ENCODE measurements at regions not wholly inside any gene's neighbourhood (a gene's known extent, or its start where the extent isn't known, plus 50 kb on each side); places are given as distances from the start of the nearest gene placed in this dataset.

DNA sequence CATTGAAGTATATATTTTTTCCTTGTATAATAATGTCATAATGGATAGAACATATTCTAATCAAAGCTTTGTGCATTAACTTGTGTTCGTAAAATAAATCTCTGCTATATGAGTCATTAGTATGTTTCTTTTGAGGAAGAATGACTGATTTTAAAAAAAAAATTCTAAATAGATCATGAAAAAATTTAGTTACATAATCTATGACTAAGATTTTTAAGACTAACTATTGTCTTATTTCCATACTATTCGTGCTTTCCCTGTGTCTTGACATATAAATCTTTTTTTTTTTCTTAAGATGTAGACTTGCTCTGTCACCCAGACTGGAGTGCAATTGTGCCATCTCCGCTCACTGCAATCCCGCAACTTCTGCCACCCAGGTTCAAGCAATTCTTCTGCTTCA, 226.1 kb downstream of the DSEL start:
- no peak for DNase-seq
- H3K4me3 ChIP-seq (ENCODE audit: insufficient read depth, low read depth, low read length), result no peak overlapping the region
- no peaks in the 10 kb centered on the region for H3K27me3 ChIP-seq (ENCODE audit: control insufficient read depth, insufficient read depth, low read length)
- H3K36me3 ChIP-seq (replicated peaks; ENCODE audit: control insufficient read depth, insufficient read depth, low read length), result no peaks in the 10 kb centered on the region

DNA sequence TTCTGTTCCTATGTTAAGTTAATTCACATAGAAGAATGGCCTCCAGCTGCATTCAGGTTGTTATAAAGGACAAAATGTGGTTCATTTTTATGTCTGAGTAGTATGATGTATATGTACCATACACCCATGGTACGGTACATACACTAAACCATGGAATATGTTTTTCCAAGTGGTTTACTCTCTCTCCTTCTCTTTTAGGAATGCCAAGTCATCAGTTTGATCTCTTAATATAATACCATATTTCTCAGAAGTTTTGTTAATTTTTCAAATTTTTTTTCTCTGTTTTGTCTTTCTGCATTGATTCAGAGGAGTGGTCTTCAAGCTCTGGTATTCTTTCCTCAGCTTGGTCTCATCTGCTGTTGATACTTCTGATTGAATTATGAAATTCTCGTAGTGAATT, 230.9 kb downstream of the DSEL start:
- DNase-seq, result no peak
- no peak overlapping the region for H3K4me3 ChIP-seq (ENCODE audit: insufficient read depth, low read depth, low read length)
- no peaks in the 10 kb centered on the region for H3K27me3 ChIP-seq (ENCODE audit: control insufficient read depth, insufficient read depth, low read length)
- H3K36me3 ChIP-seq (replicated peaks; ENCODE audit: control insufficient read depth, insufficient read depth, low read length), result no peaks in the 10 kb centered on the region

DNA sequence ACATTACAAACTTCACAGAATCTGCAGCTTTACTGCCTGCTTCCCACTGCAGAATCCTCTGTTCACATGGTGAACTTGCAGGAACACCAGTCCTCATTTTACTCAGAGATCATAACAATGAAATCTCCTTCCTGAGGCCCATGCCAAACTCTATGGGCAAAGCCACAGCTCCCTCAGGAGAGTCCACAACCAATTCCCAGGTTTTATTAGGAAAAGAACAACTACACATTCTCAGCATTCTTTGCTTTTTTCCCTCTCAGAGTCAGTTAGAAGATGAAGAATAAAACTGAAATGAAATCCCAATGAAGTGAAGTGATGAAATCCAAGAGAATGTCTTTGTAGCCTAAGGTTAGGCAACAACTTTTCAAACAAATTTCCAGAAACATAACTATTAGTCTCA, 233.7 kb downstream of the DSEL start:
- Histone ChIP-seq H3K4me3 (ENCODE audit: insufficient read depth, low read depth, low read length) (no peak overlapping the region), H3K36me3 (replicated peaks; ENCODE audit: control insufficient read depth, insufficient read depth, low read length) (no peaks in the 10 kb centered on the region), H3K27me3 (ENCODE audit: control insufficient read depth, insufficient read depth, low read length) (no peaks in the 10 kb centered on the region)
- peak; percentile 5 for DNase-seq

DNA sequence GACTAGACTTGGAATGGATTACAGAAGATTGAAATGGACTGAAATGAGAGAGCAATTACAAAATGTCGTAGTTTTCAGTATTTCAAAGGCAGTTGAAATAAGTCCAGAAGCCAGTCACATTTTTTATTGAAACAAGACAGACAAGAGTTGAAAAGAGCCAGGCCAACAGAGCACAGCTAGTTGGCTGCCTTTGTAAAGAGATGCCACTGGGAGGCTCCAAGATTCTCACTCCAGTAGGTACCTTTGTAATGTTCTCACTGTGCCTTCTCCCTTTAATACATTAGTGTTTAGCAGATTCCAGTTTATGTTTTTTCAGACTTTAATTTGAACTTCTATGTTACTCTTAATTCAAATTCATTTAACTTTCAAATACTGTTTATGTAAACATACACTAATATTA, 234.8 kb downstream of the DSEL start:
- Histone ChIP-seq H3K36me3 (replicated peaks; ENCODE audit: control insufficient read depth, insufficient read depth, low read length) (no peaks in the 10 kb centered on the region), H3K27me3 (ENCODE audit: control insufficient read depth, insufficient read depth, low read length) (no peaks in the 10 kb centered on the region), H3K4me3 (ENCODE audit: insufficient read depth, low read depth, low read length) (no peak overlapping the region)
- DNase-seq, result no peak

GRCh38 chr18:67280486-67281242, 235.9 kb downstream of the DSEL start:
- Histone ChIP-seq H3K27me3 (ENCODE audit: control insufficient read depth, insufficient read depth, low read length) (no peaks in the 10 kb centered on the region), H3K4me3 (ENCODE audit: insufficient read depth, low read depth, low read length) (no peak overlapping the region), H3K36me3 (replicated peaks; ENCODE audit: control insufficient read depth, insufficient read depth, low read length) (no peaks in the 10 kb centered on the region)
- no peak for DNase-seq

- H3K36me3 ChIP-seq (replicated peaks; ENCODE audit: control insufficient read depth, insufficient read depth, low read length), result no peaks in the 10 kb centered on the region
- no peak for DNase-seq
- no peak overlapping the region for H3K4me3 ChIP-seq (ENCODE audit: insufficient read depth, low read depth, low read length)
- no peaks in the 10 kb centered on the region for H3K27me3 ChIP-seq (ENCODE audit: control insufficient read depth, insufficient read depth, low read length)
These were observed 236.5 kb downstream of the DSEL start for GRCh38 chr18:67279988-67280387.

- no peaks in the 10 kb centered on the region for H3K36me3 ChIP-seq (replicated peaks; ENCODE audit: control insufficient read depth, insufficient read depth, low read length)
- DNase-seq, result no peak
- H3K27me3 ChIP-seq (ENCODE audit: control insufficient read depth, insufficient read depth, low read length), result no peaks in the 10 kb centered on the region
- H3K4me3 ChIP-seq (ENCODE audit: insufficient read depth, low read depth, low read length), result no peak overlapping the region
These were observed 237.5 kb downstream of the DSEL start for GRCh38 chr18:67278984-67279383.

DNA sequence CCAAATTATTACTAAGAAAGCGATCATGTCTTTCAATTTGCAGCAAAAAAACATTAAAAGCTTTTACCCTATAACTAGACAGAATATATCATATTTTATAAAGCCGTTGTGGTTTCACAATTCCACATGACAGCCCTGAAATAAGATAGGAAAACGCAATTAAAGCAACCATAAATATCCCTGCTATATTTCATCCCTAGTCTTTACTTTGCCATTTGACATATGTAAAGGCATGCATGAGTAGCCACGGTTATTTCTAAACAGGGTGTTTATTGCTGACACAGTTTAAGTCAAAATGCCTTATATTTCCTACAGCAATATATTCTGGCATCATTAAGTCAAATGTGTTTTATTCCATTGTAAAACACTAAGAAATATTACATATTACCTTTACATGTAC, 239.9 kb downstream of the DSEL start:
- Histone ChIP-seq H3K4me3 (ENCODE audit: insufficient read depth, low read depth, low read length) (no peak overlapping the region), H3K36me3 (replicated peaks; ENCODE audit: control insufficient read depth, insufficient read depth, low read length) (no peaks in the 10 kb centered on the region), H3K27me3 (ENCODE audit: control insufficient read depth, insufficient read depth, low read length) (no peaks in the 10 kb centered on the region)
- DNase-seq, result no peak

DNA sequence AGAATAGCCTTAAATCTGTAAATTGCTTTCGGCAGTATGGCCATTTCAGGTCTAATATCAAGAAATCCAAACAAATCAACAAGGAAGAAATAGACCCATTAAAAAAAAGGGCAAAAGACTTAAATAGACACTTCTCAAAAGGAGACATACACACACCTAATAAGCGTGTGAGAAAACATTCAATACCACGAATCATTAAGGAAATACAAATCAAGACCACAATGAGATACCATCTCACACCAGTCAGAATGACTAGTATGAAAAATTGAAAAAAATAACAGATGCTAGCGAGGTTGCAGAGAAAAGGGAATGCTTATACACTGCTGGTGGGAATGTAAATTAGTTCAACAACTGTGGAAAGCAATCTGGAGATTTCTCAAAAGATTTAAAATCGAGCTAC, 243.2 kb downstream of the DSEL start:
- DNase-seq, result no peak
- Histone ChIP-seq H3K27me3 (ENCODE audit: control insufficient read depth, insufficient read depth, low read length) (no peaks in the 10 kb centered on the region), H3K36me3 (replicated peaks; ENCODE audit: control insufficient read depth, insufficient read depth, low read length) (no peaks in the 10 kb centered on the region), H3K4me3 (ENCODE audit: insufficient read depth, low read depth, low read length) (no peak overlapping the region)

DNA sequence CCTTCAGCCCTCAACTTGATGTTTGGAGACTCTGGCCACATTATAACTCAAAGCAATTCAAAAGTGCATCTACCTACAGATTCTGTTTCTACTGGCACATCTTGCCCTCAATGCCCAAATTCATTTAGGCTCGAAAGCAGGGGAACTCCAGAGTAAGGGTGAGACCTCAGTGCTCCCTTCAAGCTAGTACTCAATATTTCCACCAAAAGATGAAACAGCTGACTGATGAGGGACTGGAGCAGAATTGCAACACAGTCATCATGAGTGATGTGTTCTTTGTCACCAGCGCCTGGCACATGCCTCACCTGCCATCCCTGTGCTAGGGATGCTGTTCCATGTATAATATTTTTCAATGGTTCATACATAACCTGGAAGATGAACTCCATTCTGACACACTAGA, 247.3 kb downstream of the DSEL start:
- no peaks in the 10 kb centered on the region for H3K36me3 ChIP-seq (replicated peaks; ENCODE audit: control insufficient read depth, insufficient read depth, low read length)
- no peak for DNase-seq
- H3K4me3 ChIP-seq (ENCODE audit: insufficient read depth, low read depth, low read length), result no peak overlapping the region
- H3K27me3 ChIP-seq (ENCODE audit: control insufficient read depth, insufficient read depth, low read length), result no peaks in the 10 kb centered on the region

GRCh38 chr18:67268530-67268929, 248.0 kb downstream of the DSEL start:
- no peaks in the 10 kb centered on the region for H3K36me3 ChIP-seq (replicated peaks; ENCODE audit: control insufficient read depth, insufficient read depth, low read length)
- H3K27me3 ChIP-seq (ENCODE audit: control insufficient read depth, insufficient read depth, low read length), result no peaks in the 10 kb centered on the region
- DNase-seq, result no peak
- H3K4me3 ChIP-seq (ENCODE audit: insufficient read depth, low read depth, low read length), result no peak overlapping the region

DNA sequence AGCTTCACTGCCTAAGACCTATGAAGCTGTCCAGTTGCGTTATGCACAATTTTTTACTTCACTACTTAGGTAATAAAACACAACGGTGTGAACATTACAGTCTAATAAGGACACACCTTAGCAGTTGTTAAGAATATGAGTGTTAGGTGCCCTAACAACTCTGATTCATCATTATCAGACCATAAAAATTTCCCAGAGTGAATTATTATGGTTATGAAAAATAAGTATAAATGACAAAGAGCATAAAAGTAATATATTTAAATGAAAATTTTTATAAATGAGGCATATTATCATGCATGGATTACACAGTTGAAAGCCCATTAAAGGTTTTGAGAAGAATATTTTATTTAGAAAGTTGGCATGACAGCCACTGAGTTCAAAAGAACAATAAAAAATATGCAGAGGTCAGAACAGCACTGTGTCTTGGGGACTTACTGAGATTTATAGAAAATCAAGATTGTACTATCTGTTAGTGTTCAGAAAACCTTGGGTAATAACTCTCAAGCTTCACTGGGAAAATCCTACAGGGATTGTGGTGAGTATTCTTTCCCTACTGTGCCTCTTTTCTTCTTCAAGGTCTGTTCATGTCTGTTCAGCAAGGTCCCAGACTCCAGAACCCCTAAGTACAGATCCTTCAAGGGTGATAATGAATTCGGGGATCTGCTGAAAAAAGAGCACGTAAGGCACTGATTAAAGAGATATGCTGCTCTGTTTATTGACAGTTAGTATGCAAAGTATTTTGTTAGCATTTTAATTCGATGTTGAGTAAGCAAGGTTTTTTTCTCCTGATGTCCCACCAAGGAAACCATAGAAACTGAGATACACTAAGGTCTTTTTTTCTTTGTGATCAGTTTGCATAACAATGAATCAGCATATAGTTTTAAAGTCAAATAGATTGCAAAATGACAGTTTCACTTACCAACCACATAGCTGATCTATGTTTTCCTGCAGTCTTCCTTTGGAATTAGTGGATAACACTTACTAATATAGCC, 250.0 kb downstream of the DSEL start:
- Histone ChIP-seq H3K36me3 (replicated peaks; ENCODE audit: control insufficient read depth, insufficient read depth, low read length) (no peaks in the 10 kb centered on the region), H3K4me3 (ENCODE audit: insufficient read depth, low read depth, low read length) (no peak overlapping the region), H3K27me3 (ENCODE audit: control insufficient read depth, insufficient read depth, low read length) (no peaks in the 10 kb centered on the region)
- no peak for DNase-seq

GRCh38 chr18:67265464-67266245, 250.9 kb downstream of the DSEL start:
- no peak for DNase-seq
- Histone ChIP-seq H3K36me3 (replicated peaks; ENCODE audit: control insufficient read depth, insufficient read depth, low read length) (no peaks in the 10 kb centered on the region), H3K27me3 (ENCODE audit: control insufficient read depth, insufficient read depth, low read length) (no peaks in the 10 kb centered on the region), H3K4me3 (ENCODE audit: insufficient read depth, low read depth, low read length) (no peak overlapping the region)

DNA sequence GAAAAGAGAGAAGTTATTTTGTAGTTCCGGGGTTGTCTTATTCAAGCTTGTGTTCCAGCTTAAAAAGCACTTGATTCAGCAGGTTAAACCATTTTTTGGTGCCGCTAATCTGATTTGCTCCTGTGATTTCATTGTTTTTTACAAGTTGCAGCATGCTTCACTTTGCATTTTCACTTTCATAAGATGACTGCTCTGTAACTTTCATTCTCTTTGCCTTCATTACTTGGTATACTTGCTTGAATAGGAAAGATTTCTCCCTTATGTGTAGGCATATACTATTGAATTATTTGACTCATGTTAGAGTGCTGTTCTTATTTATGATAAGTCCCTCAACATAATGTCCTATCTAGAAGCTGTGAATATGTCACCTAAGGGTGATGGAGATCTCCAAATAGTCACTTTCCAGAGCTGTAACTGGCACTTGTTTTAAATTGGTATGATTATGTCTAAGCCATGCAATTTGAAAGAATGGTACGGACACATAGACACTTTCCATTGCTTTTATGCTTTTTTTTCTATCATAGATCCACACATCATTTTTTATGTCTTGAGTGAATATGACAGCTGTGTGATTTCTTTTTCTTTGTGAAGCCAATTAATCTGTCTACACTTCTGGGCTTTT, 254.5 kb downstream of the DSEL start:
- Histone ChIP-seq H3K36me3 (replicated peaks; ENCODE audit: control insufficient read depth, insufficient read depth, low read length) (no peaks in the 10 kb centered on the region), H3K4me3 (ENCODE audit: insufficient read depth, low read depth, low read length) (no peak overlapping the region), H3K27me3 (ENCODE audit: control insufficient read depth, insufficient read depth, low read length) (no peaks in the 10 kb centered on the region)
- no peak for DNase-seq

Measured in H7 (cell line).